ENCODE measurements at regions not wholly inside any gene's neighbourhood (a gene's known extent, or its start where the extent isn't known, plus 50 kb on each side); places are given as distances from the start of the nearest gene placed in this dataset.

GRCh38 chr11:116547571-116547970, 225.2 kb downstream of the BUD13 start:
- TF ChIP-seq CTCF (IDR thresholded peaks at IDR 0.05): no peak
- TF ChIP-seq EP300 (IDR thresholded peaks at IDR 0.05): no peak
- no peak for TF ChIP-seq POLR2A (IDR thresholded peaks at IDR 0.05)
- no peak for TF ChIP-seq POLR2AphosphoS5 (IDR thresholded peaks at IDR 0.05)

Measured in suprapubic skin (tissue), 4 donors.